Neural cell (in vitro differentiated cells): ENCODE measurements at regions not wholly inside any gene's neighbourhood (a gene's known extent, or its start where the extent isn't known, plus 50 kb on each side); places are given as distances from the start of the nearest gene placed in this dataset.

Experiments
- H2AFZ ChIP-seq: fragments of 200-600, 300-800 bp; sonication (generic), shearing (Covaris generic); 2 replicates; pipeline ENCODE4 v1.6.0; 2014; ENCODE audit warnings: low read depth, mild to moderate bottlenecking, antibody characterized with exemption, low read length, moderate library complexity
- H3F3A ChIP-seq: fragments of 200-600 bp; shearing (Covaris generic); 2 replicates; pipeline ENCODE4 v1.6.1; 2016; ENCODE audit warnings: mild to moderate bottlenecking, moderate library complexity, mixed read lengths, antibody characterized with exemption, low read length; ENCODE audit not compliant: insufficient read depth, poor library complexity, severe bottlenecking
- H3K27ac ChIP-seq: fragments of 200-600, 300-800 bp; sonication (generic), shearing (Covaris generic); 2 replicates; pipeline ENCODE4 v1.5.1; 2014; ENCODE audit warnings: mild to moderate bottlenecking, low read length, moderate library complexity
- H3K27me3 ChIP-seq: fragments of 300-800, 200-600 bp; sonication (generic), shearing (Covaris generic); 2 replicates; pipeline ENCODE4 v1.6.0; 2014; ENCODE audit warnings: mild to moderate bottlenecking, low read depth, low read length, moderate library complexity; ENCODE audit not compliant: insufficient read depth
- H3K36me3 ChIP-seq: fragments of 300-800, 200-600 bp; sonication (generic), shearing (Covaris generic); 2 replicates; pipeline ENCODE4 v1.5.1; 2014; ENCODE audit warnings: mild to moderate bottlenecking, antibody characterized with exemption, low read length, moderate library complexity; ENCODE audit not compliant: insufficient read depth
- H3K4me2 ChIP-seq: fragments of 300-800, 200-600 bp; sonication (generic), shearing (Covaris generic); 2 replicates; pipeline ENCODE4 v1.6.0; 2014; ENCODE audit warnings: mild to moderate bottlenecking, low read length
- H3K4me3 ChIP-seq: fragments of 300-800, 200-600 bp; sonication (generic), shearing (Covaris generic); 2 replicates; pipeline ENCODE4 v1.5.1; 2014; ENCODE audit warnings: mild to moderate bottlenecking, low read length, moderate library complexity
- H3K79me2 ChIP-seq: fragments of 200-600 bp; shearing (Covaris generic); replicated peaks from 2 replicates; pipeline ENCODE4 v1.6.0; 2014; ENCODE audit warnings: mild to moderate bottlenecking, low read length, moderate library complexity; ENCODE audit not compliant: insufficient read depth
- H3K9ac ChIP-seq: fragments of 300-800, 200-600 bp; sonication (generic), shearing (Covaris generic); 2 replicates; pipeline ENCODE4 v1.6.1; 2016; ENCODE audit warnings: mild to moderate bottlenecking, low read length, mixed read lengths
- H3K9me2 ChIP-seq: fragments of 200-600 bp; shearing (Covaris generic); 2 replicates; pipeline ENCODE4 v1.6.1; 2016; ENCODE audit warnings: mild to moderate bottlenecking, low read length, mixed read lengths; ENCODE audit not compliant: insufficient read depth
- H3K9me3 ChIP-seq: fragments of 200-600, 300-800 bp; sonication (generic), shearing (Covaris generic); 2 replicates; pipeline ENCODE4 v1.6.1; 2016; ENCODE audit warnings: mild to moderate bottlenecking, mixed run types, low read length, moderate library complexity, mixed read lengths
- H4K20me1 ChIP-seq: fragments of 200-600 bp; shearing (Covaris generic); 2 replicates; pipeline ENCODE4 v1.6.1; 2016; ENCODE audit warnings: mild to moderate bottlenecking, mixed run types; ENCODE audit not compliant: insufficient read depth
- EP300 ChIP-seq: fragments of 450-650 bp; conservative IDR thresholded peaks from 2 replicates; pipeline ENCODE4 v1.6.1; 2014; ENCODE audit warnings: antibody characterized with exemption, mild to moderate bottlenecking, moderate library complexity; ENCODE audit not compliant: poor library complexity, severe bottlenecking
- EZH2 ChIP-seq: fragments of 200-600, 300-800 bp; shearing (Covaris generic), sonication (generic); IDR thresholded peaks from 2 replicates; pipeline ENCODE4 v1.6.1; 2014; ENCODE audit warnings: antibody characterized with exemption, low read length, borderline replicate concordance, mild to moderate bottlenecking; ENCODE audit not compliant: insufficient read depth, poor library complexity, severe bottlenecking
- MXI1 ChIP-seq: fragments of 450-650 bp; conservative IDR thresholded peaks from 2 replicates; pipeline ENCODE4 v1.6.1; 2014; ENCODE audit warnings: antibody characterized with exemption, mild to moderate bottlenecking; ENCODE audit not compliant: poor library complexity, severe bottlenecking
- POLR2AphosphoS5 ChIP-seq: IDR thresholded peaks from 2 replicates; pipeline ENCODE4 v1.6.1; 2012
- RAD21 ChIP-seq: fragments of 450-650 bp; conservative IDR thresholded peaks from 2 replicates; pipeline ENCODE4 v1.6.1; 2014; ENCODE audit warnings: antibody characterized with exemption, mild to moderate bottlenecking, moderate library complexity
- SMC3 ChIP-seq: fragments of 450-650 bp; conservative IDR thresholded peaks from 2 replicates; pipeline ENCODE4 v1.6.1; 2014; ENCODE audit warnings: antibody characterized with exemption, mild to moderate bottlenecking, moderate library complexity; ENCODE audit not compliant: poor library complexity
- TAF1 ChIP-seq: IDR thresholded peaks from 2 replicates; pipeline ENCODE4 v1.6.1; 2012; ENCODE audit warnings: low read depth
- TF ChIP-seq, protein P1 (sequence below): fragments of 450-650 bp; IDR thresholded peaks from 2 replicates; pipeline ENCODE4 v1.5.1; 2014; ENCODE audit warnings: antibody characterized with exemption, mild to moderate bottlenecking, moderate library complexity; ENCODE audit not compliant: poor library complexity, severe bottlenecking
- TF ChIP-seq, protein P2 (sequence below): IDR thresholded peaks from 2 replicates; pipeline ENCODE4 v1.6.1; 2012; ENCODE audit warnings: borderline replicate concordance

DNA sequence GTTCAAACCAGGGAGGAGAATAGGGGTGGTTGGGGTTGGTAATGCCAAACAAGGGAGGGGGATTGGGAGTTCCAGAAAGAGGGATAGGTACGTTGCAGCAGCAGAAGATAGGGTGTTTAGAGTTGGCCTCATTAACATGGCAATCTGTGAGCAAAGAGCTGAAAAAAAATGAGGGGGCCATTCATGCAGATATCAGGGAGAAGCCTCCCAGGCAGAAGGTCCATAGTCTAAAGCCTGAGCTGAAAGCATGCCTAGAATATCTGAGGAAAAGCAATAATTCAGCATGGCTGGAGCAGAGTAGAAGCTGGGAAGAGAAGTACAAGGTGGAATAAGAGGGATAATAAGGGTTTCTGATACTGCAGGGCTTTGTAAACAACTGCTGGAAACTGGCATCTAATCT is 550.9 kb upstream of the LCORL start:
- Histone ChIP-seq H3K9me2 (no peaks in the 10 kb centered on the region), H3K4me2 (no peak overlapping the region), H3K4me3 (no peak overlapping the region), H2AFZ (no peak overlapping the region), H4K20me1 (no peaks in the 10 kb centered on the region), H3K36me3 (no peaks in the 10 kb centered on the region), H3K27me3 (no peaks in the 10 kb centered on the region), H3K27ac (no peak overlapping the region), H3K79me2 (no peaks in the 10 kb centered on the region), H3K9me3 (no peaks in the 10 kb centered on the region), H3K9ac (no peak overlapping the region), H3F3A (no peaks in the 10 kb centered on the region)
- TF ChIP-seq, protein P1, sequence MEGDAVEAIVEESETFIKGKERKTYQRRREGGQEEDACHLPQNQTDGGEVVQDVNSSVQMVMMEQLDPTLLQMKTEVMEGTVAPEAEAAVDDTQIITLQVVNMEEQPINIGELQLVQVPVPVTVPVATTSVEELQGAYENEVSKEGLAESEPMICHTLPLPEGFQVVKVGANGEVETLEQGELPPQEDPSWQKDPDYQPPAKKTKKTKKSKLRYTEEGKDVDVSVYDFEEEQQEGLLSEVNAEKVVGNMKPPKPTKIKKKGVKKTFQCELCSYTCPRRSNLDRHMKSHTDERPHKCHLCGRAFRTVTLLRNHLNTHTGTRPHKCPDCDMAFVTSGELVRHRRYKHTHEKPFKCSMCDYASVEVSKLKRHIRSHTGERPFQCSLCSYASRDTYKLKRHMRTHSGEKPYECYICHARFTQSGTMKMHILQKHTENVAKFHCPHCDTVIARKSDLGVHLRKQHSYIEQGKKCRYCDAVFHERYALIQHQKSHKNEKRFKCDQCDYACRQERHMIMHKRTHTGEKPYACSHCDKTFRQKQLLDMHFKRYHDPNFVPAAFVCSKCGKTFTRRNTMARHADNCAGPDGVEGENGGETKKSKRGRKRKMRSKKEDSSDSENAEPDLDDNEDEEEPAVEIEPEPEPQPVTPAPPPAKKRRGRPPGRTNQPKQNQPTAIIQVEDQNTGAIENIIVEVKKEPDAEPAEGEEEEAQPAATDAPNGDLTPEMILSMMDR = no peak
- TF ChIP-seq RAD21 = no peak
- no peak for TF ChIP-seq EZH2
- TF ChIP-seq MXI1 = no peak

DNA sequence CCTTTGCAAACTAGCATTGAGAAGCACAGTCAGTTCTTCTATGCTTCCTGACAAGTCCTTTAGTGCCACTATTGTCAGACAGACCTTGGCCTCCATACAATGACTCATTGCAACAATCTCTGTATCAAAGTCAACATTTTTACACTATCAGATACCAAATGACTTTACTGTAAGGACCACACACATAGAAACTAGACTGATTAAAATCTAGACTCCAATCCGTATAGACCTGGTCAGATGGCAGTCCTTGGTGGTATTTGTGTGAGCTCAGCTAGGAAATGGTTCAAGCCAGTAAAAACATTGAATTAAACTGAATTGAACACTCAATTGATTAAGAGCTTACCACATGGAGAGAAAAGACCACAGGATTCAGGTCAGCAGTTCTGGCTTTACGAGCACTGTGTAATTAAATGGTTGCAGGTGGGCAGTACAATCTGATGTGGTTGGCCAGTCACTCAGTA is 549.8 kb upstream of the LCORL start:
- TF ChIP-seq, protein P2, sequence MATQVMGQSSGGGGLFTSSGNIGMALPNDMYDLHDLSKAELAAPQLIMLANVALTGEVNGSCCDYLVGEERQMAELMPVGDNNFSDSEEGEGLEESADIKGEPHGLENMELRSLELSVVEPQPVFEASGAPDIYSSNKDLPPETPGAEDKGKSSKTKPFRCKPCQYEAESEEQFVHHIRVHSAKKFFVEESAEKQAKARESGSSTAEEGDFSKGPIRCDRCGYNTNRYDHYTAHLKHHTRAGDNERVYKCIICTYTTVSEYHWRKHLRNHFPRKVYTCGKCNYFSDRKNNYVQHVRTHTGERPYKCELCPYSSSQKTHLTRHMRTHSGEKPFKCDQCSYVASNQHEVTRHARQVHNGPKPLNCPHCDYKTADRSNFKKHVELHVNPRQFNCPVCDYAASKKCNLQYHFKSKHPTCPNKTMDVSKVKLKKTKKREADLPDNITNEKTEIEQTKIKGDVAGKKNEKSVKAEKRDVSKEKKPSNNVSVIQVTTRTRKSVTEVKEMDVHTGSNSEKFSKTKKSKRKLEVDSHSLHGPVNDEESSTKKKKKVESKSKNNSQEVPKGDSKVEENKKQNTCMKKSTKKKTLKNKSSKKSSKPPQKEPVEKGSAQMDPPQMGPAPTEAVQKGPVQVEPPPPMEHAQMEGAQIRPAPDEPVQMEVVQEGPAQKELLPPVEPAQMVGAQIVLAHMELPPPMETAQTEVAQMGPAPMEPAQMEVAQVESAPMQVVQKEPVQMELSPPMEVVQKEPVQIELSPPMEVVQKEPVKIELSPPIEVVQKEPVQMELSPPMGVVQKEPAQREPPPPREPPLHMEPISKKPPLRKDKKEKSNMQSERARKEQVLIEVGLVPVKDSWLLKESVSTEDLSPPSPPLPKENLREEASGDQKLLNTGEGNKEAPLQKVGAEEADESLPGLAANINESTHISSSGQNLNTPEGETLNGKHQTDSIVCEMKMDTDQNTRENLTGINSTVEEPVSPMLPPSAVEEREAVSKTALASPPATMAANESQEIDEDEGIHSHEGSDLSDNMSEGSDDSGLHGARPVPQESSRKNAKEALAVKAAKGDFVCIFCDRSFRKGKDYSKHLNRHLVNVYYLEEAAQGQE = no peak
- TF ChIP-seq TAF1 (no peak), EZH2 (no peak), POLR2AphosphoS5 (no peak), RAD21 (no peak), SMC3 (no peak), EP300 (no peak), MXI1 (no peak)
- TF ChIP-seq, protein P1 = no peak
- no peaks in the 10 kb centered on the region for H3K27me3 ChIP-seq
- no peaks in the 10 kb centered on the region for H3F3A ChIP-seq
- no peak overlapping the region for H3K4me2 ChIP-seq
- no peak overlapping the region for H2AFZ ChIP-seq
- no peaks in the 10 kb centered on the region for H3K9me3 ChIP-seq
- no peak overlapping the region for H3K4me3 ChIP-seq
- no peaks in the 10 kb centered on the region for H4K20me1 ChIP-seq
- H3K9me2 ChIP-seq = no peaks in the 10 kb centered on the region
- H3K79me2 ChIP-seq = no peaks in the 10 kb centered on the region
- no peaks in the 10 kb centered on the region for H3K36me3 ChIP-seq
- H3K9ac ChIP-seq = no peak overlapping the region
- H3K27ac ChIP-seq = no peak overlapping the region
